Upper lobe of left lung (tissue), 4 donors: ENCODE measurements at regions not wholly inside any gene's neighbourhood (a gene's known extent, or its start where the extent isn't known, plus 50 kb on each side); places are given as distances from the start of the nearest gene placed in this dataset.

Experiments
- POLR2A ChIP-seq, 4 donors: fragments of 450-650 bp; IDR thresholded peaks; one replicate each; pipeline ENCODE4 v1.5.1; 2016 to 2017; ENCODE audit warnings: antibody characterized with exemption in 4 of 4, mild to moderate bottlenecking in 2 of 4
- TF ChIP-seq, protein P1 (sequence below), 6 experiments: fragments of 450-650 bp in 4 of 6; fragments of 200-600 bp in 2 of 6; sonication (generic) in 2 of 6; IDR thresholded peaks; one replicate each; pipeline ENCODE4 v1.5.1; 2016 to 2019; ENCODE audit warnings: antibody characterized with exemption in 6 of 6

DNA sequence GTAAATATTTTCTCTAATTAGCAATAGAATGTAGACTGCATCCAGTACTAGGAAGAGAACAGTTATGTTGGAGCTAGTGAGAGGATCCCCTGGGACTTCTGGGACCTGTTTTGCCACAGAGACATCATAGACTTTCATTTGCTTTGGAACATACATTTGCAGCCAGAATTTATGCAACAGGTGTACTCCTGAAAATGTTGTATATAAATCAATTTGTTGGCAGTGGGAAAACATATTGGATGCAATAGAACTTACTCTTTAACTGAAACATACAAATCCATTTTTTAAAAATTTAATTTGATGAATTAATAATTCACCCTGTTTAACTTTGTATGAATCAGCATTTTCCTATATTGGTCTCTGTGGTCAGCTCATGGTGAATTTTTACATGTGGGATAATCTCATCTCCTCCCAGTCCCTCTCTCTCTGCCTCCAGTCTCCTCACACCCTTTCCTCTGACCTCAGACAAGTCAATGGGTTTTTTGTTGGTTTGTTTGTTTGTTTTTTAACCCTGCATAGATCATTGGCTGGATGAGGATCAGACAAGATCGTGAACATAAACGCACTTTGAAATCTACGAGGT lies 263.0 kb downstream of the LPIN1 start:
- TF ChIP-seq POLR2A (IDR thresholded peaks at IDR 0.05) = no peak
- TF ChIP-seq, protein P1, sequence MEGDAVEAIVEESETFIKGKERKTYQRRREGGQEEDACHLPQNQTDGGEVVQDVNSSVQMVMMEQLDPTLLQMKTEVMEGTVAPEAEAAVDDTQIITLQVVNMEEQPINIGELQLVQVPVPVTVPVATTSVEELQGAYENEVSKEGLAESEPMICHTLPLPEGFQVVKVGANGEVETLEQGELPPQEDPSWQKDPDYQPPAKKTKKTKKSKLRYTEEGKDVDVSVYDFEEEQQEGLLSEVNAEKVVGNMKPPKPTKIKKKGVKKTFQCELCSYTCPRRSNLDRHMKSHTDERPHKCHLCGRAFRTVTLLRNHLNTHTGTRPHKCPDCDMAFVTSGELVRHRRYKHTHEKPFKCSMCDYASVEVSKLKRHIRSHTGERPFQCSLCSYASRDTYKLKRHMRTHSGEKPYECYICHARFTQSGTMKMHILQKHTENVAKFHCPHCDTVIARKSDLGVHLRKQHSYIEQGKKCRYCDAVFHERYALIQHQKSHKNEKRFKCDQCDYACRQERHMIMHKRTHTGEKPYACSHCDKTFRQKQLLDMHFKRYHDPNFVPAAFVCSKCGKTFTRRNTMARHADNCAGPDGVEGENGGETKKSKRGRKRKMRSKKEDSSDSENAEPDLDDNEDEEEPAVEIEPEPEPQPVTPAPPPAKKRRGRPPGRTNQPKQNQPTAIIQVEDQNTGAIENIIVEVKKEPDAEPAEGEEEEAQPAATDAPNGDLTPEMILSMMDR (IDR thresholded peaks at IDR 0.05) = no peak
